Activated gamma-delta T cell treated with Interleukin-2 at 50 U/mL for 16 hours (primary cell): ENCODE measurements at regions not wholly inside any gene's neighbourhood (a gene's known extent, or its start where the extent isn't known, plus 50 kb on each side); places are given as distances from the start of the nearest gene placed in this dataset.

Experiments used
- DNase-seq: peaks from one replicate; pipeline ENCODE4 v3.0.0-alpha.2; 2020

DNA sequence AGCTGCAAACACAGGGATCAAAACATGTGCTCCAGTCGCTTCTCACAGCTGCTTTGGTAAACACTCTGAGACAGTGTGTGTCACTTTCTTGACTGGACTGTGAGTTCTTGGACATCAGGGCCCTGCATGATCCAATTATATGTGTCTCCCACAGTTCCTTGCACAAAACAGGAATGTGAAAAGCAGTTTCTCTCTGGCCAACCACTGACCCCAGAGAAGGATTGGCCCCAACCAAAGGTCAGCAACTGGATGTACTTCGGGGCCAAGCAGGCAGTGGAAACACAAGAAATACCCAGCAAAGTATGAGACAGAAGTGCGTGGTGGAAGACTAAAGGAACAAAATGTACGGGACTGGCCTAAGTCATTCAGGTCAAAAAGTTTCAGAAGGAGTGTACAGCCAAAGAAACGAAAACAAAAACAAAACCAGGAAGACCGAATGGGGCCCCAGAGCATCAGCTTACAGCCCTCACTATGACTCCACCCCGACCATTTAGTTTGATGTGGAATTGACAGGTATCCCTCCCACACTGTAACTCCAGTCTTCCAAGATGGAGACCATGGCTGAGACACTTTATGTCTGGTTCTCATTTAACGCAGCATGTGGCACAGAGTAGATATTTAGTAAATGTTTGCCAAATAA lies 76.7 kb upstream of the LPP start:
- no peak for DNase-seq

GRCh38 chr3:188080091-188080490 lies 73.9 kb upstream of the LPP start:
- no peak for DNase-seq

GRCh38 chr3:188082031-188082430 lies 71.9 kb upstream of the LPP start:
- DNase-seq: no peak

DNA sequence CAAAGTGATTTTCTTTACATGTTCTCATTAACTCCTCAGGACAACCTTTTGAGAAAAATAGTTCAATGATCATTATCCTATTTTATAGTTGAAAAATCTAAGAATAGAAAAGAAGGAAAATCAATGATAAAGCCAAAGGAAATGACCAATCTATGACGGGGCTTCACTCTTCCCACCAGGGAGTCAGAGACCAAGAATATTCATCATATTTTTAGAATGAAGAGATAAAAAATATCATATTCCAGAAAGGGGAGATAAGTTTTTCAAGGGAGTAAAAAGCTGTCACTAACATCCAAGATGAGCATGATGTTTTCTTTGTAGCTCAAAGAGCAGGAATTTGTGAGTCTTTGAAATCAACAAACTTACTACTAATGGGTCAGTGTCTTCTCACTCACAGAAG lies 71.5 kb upstream of the LPP start:
- no peak for DNase-seq

- DNase-seq: no peak
Observed at GRCh38 chr3:188083011-188083410, 70.9 kb upstream of the LPP start.

- DNase-seq: no peak
Observed at GRCh38 chr3:188084752-188085583, 69.0 kb upstream of the LPP start.

DNA sequence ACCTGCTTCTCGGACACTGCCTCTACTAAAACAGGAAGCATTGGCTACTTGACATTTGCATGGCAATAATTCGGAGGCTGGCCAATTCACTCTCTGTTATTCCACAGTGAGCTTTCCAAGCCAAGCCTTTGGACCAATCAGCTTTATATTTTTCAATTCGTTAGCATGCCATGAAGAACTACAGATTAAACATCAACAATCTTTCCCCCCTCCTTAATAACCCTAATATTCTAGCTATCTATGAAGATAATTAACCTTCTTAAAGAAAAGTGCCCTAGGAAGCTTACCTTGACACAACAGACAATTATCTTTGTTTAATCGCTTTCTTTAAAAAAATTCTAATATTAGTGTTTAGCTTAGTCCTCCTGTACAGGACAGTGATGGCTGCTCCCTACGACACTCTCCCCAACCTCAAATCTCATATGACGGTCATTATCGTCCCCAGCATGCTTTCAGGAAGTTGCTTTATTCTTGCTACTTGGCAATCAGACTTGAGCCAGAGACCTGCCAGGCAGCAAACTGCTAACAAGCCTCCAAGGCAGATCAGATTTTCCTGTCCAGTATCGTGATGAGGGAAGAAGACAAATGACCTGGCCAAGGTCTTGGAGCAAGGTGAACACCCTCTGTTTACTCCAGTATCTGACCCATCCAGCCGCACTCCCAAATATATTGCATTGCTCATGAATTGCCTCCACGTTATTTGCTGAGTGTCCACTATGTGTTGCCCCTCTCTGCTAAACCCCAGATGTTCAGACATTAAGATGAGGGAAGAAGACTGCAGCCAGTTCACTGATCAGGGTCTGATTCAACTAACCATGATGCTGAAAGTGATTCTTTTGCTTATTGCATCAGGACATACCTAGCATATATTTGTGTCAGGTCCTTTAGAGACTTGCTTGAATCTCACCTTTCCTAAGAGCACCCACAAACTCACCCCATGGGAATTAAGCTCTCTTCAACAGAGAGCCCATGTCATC lies 68.1 kb upstream of the LPP start:
- DNase-seq: no peak

- no peak for DNase-seq
Observed at GRCh38 chr3:188088948-188089685, 64.8 kb upstream of the LPP start.

DNA sequence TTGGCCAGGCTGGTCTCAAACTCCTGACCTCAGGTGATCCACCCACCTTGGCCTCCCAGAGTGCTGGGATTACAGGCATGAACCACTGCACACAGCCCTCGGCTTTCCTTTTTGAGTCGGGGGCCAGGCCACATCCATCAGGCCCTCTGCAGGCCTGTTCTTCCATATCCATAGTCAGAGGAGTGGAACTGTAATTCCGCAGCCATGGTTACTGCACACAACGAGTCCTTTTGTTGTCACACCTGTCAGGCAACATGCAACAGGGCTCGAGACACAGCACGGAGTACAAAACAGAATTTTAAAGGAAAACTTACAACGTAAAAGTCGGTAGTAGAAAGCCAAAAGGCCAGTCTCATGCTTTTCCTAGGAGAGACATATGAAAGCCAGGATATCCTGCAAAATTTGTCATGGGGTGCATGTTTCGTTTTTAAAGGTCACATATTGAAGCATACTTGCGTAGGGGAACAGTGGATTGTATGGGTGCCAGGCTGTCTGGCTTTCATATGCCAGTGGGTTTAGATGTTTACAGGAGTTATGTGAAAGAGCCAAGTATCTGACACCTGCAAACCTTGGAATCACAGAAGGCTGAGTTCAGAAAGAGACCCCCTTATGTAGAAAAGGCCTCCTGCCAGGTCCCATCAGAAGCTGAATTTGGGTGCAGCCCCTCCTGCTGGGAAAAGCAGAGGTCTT lies 63.2 kb upstream of the LPP start:
- no peak for DNase-seq

- DNase-seq: no peak
Observed at GRCh38 chr3:188091746-188092145, 62.2 kb upstream of the LPP start.

DNA sequence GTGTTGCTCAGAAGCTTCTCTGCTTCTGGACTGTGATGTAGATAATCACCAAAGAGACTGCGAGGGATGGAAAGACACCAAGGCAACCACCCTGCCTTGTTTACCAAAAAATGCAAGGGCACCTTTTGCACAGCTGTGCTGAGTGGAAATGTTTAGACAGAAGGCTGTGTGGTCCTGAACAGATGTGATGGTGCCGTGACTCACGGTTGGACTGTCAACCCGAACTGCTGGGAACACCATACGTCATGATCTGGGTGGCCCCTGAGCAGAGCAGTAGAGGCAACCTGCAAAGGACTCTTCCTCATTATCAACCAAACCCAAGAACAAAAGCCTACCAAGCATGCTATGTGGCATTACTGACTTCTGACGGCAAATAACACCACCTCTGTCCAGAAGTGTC lies 61.3 kb upstream of the LPP start:
- no peak for DNase-seq

- DNase-seq: no peak
Observed at GRCh38 chr3:188095431-188095830, 58.5 kb upstream of the LPP start.

- no peak for DNase-seq
Observed at GRCh38 chr3:188097791-188098190, 56.2 kb upstream of the LPP start.

- no peak for DNase-seq
Observed at GRCh38 chr3:188099907-188100306, 54.0 kb upstream of the LPP start.

DNA sequence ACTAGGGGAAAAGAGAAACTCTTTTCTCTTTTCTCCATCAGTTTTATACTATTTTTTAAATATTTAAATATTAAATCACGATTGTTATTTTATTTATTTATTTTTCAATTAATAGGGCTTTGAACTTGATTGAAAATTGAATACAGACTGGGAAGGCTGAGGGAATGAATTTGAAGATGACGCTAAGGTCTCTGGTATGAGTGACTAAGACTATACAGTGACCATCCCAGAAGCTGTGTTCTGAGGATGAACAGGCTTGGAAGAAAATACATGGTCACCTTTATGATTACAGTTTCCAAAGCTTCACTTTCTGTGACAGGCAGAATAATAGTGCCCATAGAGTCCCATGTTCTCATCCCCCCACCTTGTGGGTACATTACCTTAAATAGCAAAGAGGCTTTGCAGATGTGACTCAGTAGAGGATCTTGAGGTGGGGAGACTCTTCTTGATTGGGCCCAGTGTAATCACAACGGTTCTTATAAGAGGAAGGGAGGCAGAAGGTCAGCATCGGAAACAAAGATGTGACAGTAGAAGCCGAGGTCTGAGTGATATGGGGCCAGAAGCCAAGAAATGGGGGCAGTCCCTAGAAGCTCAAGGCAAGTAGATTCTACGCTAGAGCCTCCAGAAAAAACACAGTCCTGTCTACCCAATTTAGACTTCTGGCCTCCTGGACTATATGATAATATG lies 51.0 kb upstream of the LPP start:
- DNase-seq: no peak

DNA sequence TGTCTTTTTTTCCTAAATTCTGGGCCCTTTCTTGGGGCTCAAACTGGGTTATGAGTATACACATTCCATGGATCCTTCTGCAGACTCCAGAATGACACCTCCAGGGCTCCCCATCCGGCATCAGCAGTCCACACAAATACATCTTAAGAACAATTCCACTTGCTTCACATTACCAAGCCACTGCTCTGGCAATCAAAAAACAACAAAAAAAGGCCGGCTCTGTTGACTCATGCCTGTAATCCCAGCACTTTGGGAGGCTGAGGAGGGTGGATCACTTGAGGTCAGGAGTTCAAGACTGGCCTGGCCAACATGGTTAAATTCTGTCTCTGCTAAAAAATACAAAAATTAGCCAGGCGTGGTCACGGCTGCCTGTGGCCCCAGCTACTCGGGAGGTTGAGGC lies 49.9 kb upstream of the LPP start:
- DNase-seq: no peak
